Liver (tissue), 7 donors: ENCODE measurements at regions not wholly inside any gene's neighbourhood (a gene's known extent, or its start where the extent isn't known, plus 50 kb on each side); places are given as distances from the start of the nearest gene placed in this dataset.

ENCODE experiments used
- DNase-seq: peaks from one replicate; pipeline ENCODE4 v3.0.0-alpha.2; 2017; ENCODE audit warnings: low spot score
- H3K27ac ChIP-seq, 2 donors: one replicate each; pipeline ENCODE4 v1.7.0; 2013; ENCODE audit warnings: inconsistent platforms in 2 of 2, low read length in 2 of 2, control low read depth in 1 of 2, low read depth in 1 of 2, mild to moderate bottlenecking in 1 of 2
- H3K27me3 ChIP-seq, 4 donors: one replicate each; pipeline versions ENCODE4 v1.6.1 to v1.7.0; 2013; ENCODE audit warnings: low read length in 3 of 4, inconsistent platforms in 1 of 4, mild to moderate bottlenecking in 1 of 4, moderate library complexity in 1 of 4; ENCODE audit not compliant: control insufficient read depth in 4 of 4, insufficient read depth in 4 of 4
- H3K36me3 ChIP-seq, 4 donors: one replicate each; pipeline versions ENCODE4 v1.6.1 to v1.7.0; 2013; ENCODE audit warnings: low read length in 3 of 4, mild to moderate bottlenecking in 3 of 4, low read depth in 1 of 4, moderate library complexity in 1 of 4; ENCODE audit not compliant: control insufficient read depth in 4 of 4, insufficient read depth in 3 of 4
- H3K4me1 ChIP-seq, 4 donors: one replicate each; pipeline versions ENCODE4 v1.6.1 to v1.7.0; 2013; ENCODE audit warnings: low read length in 3 of 4, mild to moderate bottlenecking in 3 of 4, moderate library complexity in 1 of 4; ENCODE audit not compliant: control insufficient read depth in 4 of 4, insufficient read depth in 4 of 4
- H3K4me3 ChIP-seq, 3 donors: one replicate each; pipeline versions ENCODE4 v1.6.1 to v1.7.0; 2013; ENCODE audit warnings: low read length in 3 of 3, control low read depth in 1 of 3, low read depth in 1 of 3, mild to moderate bottlenecking in 1 of 3
- H3K9ac ChIP-seq, 2 donors: one replicate each; pipeline ENCODE4 v1.7.0; 2013; ENCODE audit warnings: low read length in 2 of 2, mild to moderate bottlenecking in 2 of 2, moderate library complexity in 2 of 2, control low read depth in 1 of 2, low read depth in 1 of 2
- H3K9me3 ChIP-seq, 4 donors: one replicate each; pipeline versions ENCODE4 v1.6.1 to v1.7.0; 2013; ENCODE audit warnings: low read length in 3 of 4; ENCODE audit not compliant: control insufficient read depth in 4 of 4
- ATF3 ChIP-seq: IDR thresholded peaks from 2 replicates; pipeline ENCODE4 v1.6.1; 2016; ENCODE audit warnings: antibody characterized with exemption
- EGR1 ChIP-seq, 2 donors: IDR thresholded peaks; 2 replicates each; pipeline ENCODE4 v1.6.1; 2016 to 2018; ENCODE audit warnings: antibody characterized with exemption in 2 of 2, low read depth in 2 of 2
- FOXA1 ChIP-seq: IDR thresholded peaks from 2 replicates; pipeline ENCODE4 v1.6.1; 2016; ENCODE audit warnings: antibody characterized with exemption
- FOXA2 ChIP-seq: IDR thresholded peaks from 2 replicates; pipeline ENCODE4 v1.6.1; 2016; ENCODE audit warnings: antibody characterized with exemption
- GABPA ChIP-seq, 2 donors: IDR thresholded peaks in 1 of 2; conservative IDR thresholded peaks in 1 of 2; 2 replicates each; pipeline ENCODE4 v1.6.1; 2016; ENCODE audit warnings: antibody characterized with exemption in 2 of 2, mild to moderate bottlenecking in 1 of 2, moderate library complexity in 1 of 2
- HNF4A ChIP-seq, 2 donors: conservative IDR thresholded peaks; 2 replicates each; pipeline ENCODE4 v1.6.1; 2016; ENCODE audit warnings: antibody characterized with exemption in 2 of 2, mild to moderate bottlenecking in 2 of 2
- MAX ChIP-seq: IDR thresholded peaks from 2 replicates; pipeline ENCODE4 v1.6.1; 2016; ENCODE audit warnings: antibody characterized with exemption
- REST ChIP-seq: IDR thresholded peaks from 2 replicates; pipeline ENCODE4 v1.6.1; 2016; ENCODE audit warnings: antibody characterized with exemption, mild to moderate bottlenecking
- SP1 ChIP-seq: IDR thresholded peaks from 2 replicates; pipeline ENCODE4 v1.6.1; 2018; ENCODE audit warnings: antibody characterized with exemption, mild to moderate bottlenecking
- TAF1 ChIP-seq: conservative IDR thresholded peaks from 2 replicates; pipeline ENCODE4 v1.6.1; 2016; ENCODE audit warnings: antibody characterized with exemption, mild to moderate bottlenecking
- YY1 ChIP-seq: IDR thresholded peaks from 2 replicates; pipeline ENCODE4 v1.6.1; 2016; ENCODE audit warnings: antibody characterized with exemption, mild to moderate bottlenecking
- ZBTB33 ChIP-seq: IDR thresholded peaks from 2 replicates; pipeline ENCODE4 v1.6.1; 2016; ENCODE audit warnings: antibody characterized with exemption
- WGBS: extraction: QIAGEN DNeasy Blood & Tissue Kit; methylation state at CpG from one replicate; pipeline ENCODE4 v1.1.7; 2013; 5-methylcytosine and 5-hydroxymethylcytosine counted together
- donor health status: healthy.
- donor health status: healthy.
- donor health status: healthy.
- donor health status: healthy.

- DNase-seq = no peak
Observed at GRCh38 chr5:17161662-17162061, 55.8 kb upstream of the BASP1 start.

GRCh38 chr5:17163221-17163620, 54.2 kb upstream of the BASP1 start:
- Histone ChIP-seq H3K27me3 (peaks cover 0 to 3% (median 0%) of the 10 kb centered on the region in 4 donors), H3K27ac (no peak overlapping the region), H3K9ac (no peak overlapping the region), H3K36me3 (no peaks in the 10 kb centered on the region), H3K4me1 (peaks cover 0 to 4% (median 0%) of the 10 kb centered on the region in 4 donors), H3K9me3 (no peaks in the 10 kb centered on the region), H3K4me3 (no peak overlapping the region)
- no peak for DNase-seq
- TF ChIP-seq TAF1 (no peak), ZBTB33 (no peak), EGR1 (IDR thresholded peaks at IDR 0.05; ENCODE audit: low read depth in 2 of 2) (no peak), YY1 (no peak), FOXA2 (no peak), HNF4A (conservative IDR thresholded peaks at IDR 0.05) (no peak)

More at GRCh38 chr5:17161662-17162061, 55.8 kb upstream of the BASP1 start:
- Histone ChIP-seq H3K9ac (no peak overlapping the region), H3K4me3 (no peak overlapping the region), H3K36me3 (no peaks in the 10 kb centered on the region), H3K4me1 (peaks cover 0 to 2% (median 0%) of the 10 kb centered on the region in 4 donors), H3K9me3 (no peaks in the 10 kb centered on the region), H3K27me3 (peaks cover 0 to 7% (median 0%) of the 10 kb centered on the region in 4 donors), H3K27ac (no peak overlapping the region)
- 80% methylated on average over 3 of the region's 3 CpGs for WGBS
- TF ChIP-seq ZBTB33 = no peak
- no peak for TF ChIP-seq FOXA1
- TF ChIP-seq SP1 = no peak
- no peak for TF ChIP-seq REST
- TF ChIP-seq FOXA2 = no peak
- no peak for TF ChIP-seq ATF3
- no peak for TF ChIP-seq MAX
- TF ChIP-seq GABPA (IDR thresholded peaks at IDR 0.05 in 1 of 2, conservative IDR thresholded peaks at IDR 0.05 in 1 of 2) = no peak
